ENCODE measurements at regions not wholly inside any gene's neighbourhood (a gene's known extent, or its start where the extent isn't known, plus 50 kb on each side); places are given as distances from the start of the nearest gene placed in this dataset.
"Not testable (repeated sequence)": the region's sequence is repeated elsewhere in the genome, so short reads cannot be mapped to it uniquely, and the experiment has no call there.

DNA sequence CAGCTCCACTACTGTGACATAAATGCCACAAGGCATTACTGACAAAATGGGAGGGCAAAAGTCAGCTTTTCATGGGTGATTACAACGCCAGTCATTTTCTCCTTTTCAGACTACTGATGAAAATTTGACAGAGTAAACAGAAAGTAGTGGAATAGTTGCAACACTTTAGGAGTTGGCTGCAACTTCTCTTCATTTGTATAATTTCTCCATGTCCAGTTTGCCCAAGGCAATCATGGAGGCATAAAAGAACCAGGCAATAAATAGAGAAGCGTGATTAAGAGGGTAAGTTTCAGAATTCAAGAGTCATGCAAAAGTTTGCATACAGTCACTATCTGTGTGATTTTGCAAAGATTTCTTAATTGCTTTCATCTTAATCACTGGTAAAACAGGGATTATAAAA is 2390.3 kb downstream of the EPHA3 start:
- H3K9me3 ChIP-seq; ATAC-seq; H3K4me3 ChIP-seq; H3K27me3 ChIP-seq; DNase-seq; H3K27ac ChIP-seq; H3K36me3 ChIP-seq; H3K4me1 ChIP-seq; intact Hi-C loops (cut with DNase I); FAIRE-seq: not testable (repeated sequence)
- WGBS, 2 donors, result 26 to 43% methylated on average over 2 of the region's 2 CpGs

DNA sequence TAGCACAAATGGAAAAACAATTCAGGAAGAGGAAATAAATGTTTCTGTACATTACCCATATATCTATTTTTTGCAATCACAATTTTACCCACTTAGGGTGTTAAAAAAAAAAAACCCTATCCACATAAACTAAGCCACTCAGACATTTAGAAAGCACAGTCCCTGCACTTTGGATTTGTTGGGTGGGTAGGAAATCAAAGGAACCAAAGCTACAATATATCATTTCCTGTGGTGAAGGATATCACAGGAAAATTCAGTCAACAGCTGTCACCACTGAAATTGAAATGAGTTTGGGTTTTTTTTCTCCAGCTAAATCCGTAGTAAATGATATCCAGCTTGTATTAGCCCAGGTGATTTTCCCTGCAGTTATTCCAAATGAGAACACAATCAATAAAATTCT is 2392.4 kb downstream of the EPHA3 start:
- H3K27me3 ChIP-seq; H3K9me3 ChIP-seq; DNase-seq; FAIRE-seq; H3K27ac ChIP-seq; intact Hi-C loops (cut with DNase I); H3K36me3 ChIP-seq; H3K4me3 ChIP-seq; ATAC-seq; H3K4me1 ChIP-seq: not testable (repeated sequence)
- 24 to 38% methylated on average over 1 of the region's 1 CpG for WGBS, 2 donors

DNA sequence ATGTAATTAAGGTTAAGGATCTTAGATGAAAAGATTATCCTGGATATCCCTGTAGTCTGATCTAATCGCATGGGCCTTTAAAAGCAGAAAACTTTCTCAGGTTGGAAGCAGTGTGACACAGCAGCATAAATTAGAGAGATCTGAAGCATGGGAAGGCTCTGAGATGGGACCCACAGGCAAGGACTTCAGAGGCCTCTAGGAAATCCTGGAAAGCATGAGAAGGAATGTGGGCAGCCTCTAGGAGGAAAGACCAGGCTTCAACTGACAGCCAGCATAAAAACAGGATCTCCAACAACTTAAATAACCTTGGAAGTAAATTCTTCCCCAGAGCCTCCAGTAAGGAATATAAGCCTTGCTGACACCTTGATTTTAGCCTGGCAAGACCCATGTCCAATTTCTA is 2397.5 kb downstream of the EPHA3 start:
- intact Hi-C loops (cut with DNase I); H3K27me3 ChIP-seq; ATAC-seq; H3K27ac ChIP-seq; DNase-seq; FAIRE-seq; H3K36me3 ChIP-seq; H3K4me1 ChIP-seq; H3K4me3 ChIP-seq; H3K9me3 ChIP-seq: not testable (repeated sequence)
- WGBS, 2 donors, result 56 to 68% methylated on average over 1 of the region's 1 CpG
